HG03175 (cell line): ENCODE measurements at regions not wholly inside any gene's neighbourhood (a gene's known extent, or its start where the extent isn't known, plus 50 kb on each side); places are given as distances from the start of the nearest gene placed in this dataset.
"Not testable (repeated sequence)": the region's sequence is repeated elsewhere in the genome, so short reads cannot be mapped to it uniquely, and the experiment has no call there.

ENCODE experiments used
- ATAC-seq: cut with Tn5 transposase; IDR thresholded peaks from one replicate; pipeline ENCODE4 v1.9.1; 2021; ENCODE audit warnings: mild to moderate bottlenecking, moderate library complexity; ENCODE audit not compliant: unreplicated experiment

- no peak for ATAC-seq
Measured at GRCh38 chr18:4557502-4557901, 102.4 kb upstream of the DLGAP1 start.

GRCh38 chr18:4551001-4551360, 95.9 kb upstream of the DLGAP1 start:
- ATAC-seq, result no peak

GRCh38 chr18:4549164-4549872, 94.2 kb upstream of the DLGAP1 start:
- no peak for ATAC-seq

GRCh38 chr18:4547126-4547525, 92.0 kb upstream of the DLGAP1 start:
- no peak for ATAC-seq

- no peak for ATAC-seq
Measured at GRCh38 chr18:4544142-4544541, 89.0 kb upstream of the DLGAP1 start.

GRCh38 chr18:4543711-4544110, 88.6 kb upstream of the DLGAP1 start:
- ATAC-seq, result no peak

GRCh38 chr18:4541588-4541987, 86.5 kb upstream of the DLGAP1 start:
- no peak for ATAC-seq

GRCh38 chr18:4536447-4536846, 81.3 kb upstream of the DLGAP1 start:
- ATAC-seq, result no peak

- no peak for ATAC-seq
Measured at GRCh38 chr18:4528405-4528804, 73.3 kb upstream of the DLGAP1 start.

GRCh38 chr18:4527826-4528225, 72.7 kb upstream of the DLGAP1 start:
- not testable (repeated sequence) for ATAC-seq

GRCh38 chr18:4524096-4524495, 69.0 kb upstream of the DLGAP1 start:
- ATAC-seq, result no peak

GRCh38 chr18:4511166-4511565, 56.1 kb upstream of the DLGAP1 start:
- no peak for ATAC-seq

- ATAC-seq, result no peak
Measured at GRCh38 chr18:4510711-4511110, 55.6 kb upstream of the DLGAP1 start.

- no peak for ATAC-seq
Measured at GRCh38 chr18:4510160-4510559, 55.1 kb upstream of the DLGAP1 start.
